GM12878 (cell line): ENCODE measurements at regions not wholly inside any gene's neighbourhood (a gene's known extent, or its start where the extent isn't known, plus 50 kb on each side); places are given as distances from the start of the nearest gene placed in this dataset.

Experiments
- ATAC-seq: fragments of 200-7000 bp; cut with Tn5 transposase; 3 replicates; pipeline ENCODE4 v1.9.1; 2020; ENCODE audit warnings: mild to moderate bottlenecking, moderate library complexity
- BruUV-seq: library from RNA; stranded (reverse); fragments of 400-500 nt; replicated peaks from 2 replicates; lab custom pipeline; 2021; lab: Mats Ljungman, UMichigan
- CTCF ChIA-PET: fragments of 300-600 bp; sonication (Branson Sonifier 250); formaldehyde crosslinking; extraction: SDS; loops from one replicate; lab custom pipeline; 2021; ENCODE audit warnings: inconsistent platforms; lab: Yijun Ruan, JAX
- POLR2A ChIA-PET: fragments of 350-600 bp; formaldehyde crosslinking; extraction: SDS; loops from one replicate; lab custom pipeline; 2021; ENCODE audit warnings: inconsistent platforms; lab: Charles Lee
- RAD21 ChIA-PET: fragments of 300-600 bp; sonication (Branson Sonifier 250); formaldehyde crosslinking; loops from one replicate; lab custom pipeline; 2023; ENCODE audit warnings: antibody characterized with exemption; ENCODE audit not compliant: unreplicated experiment; lab: Charles Lee
- SMC1A ChIA-PET: fragments of 300-600 bp; sonication (Branson Sonifier 250); formaldehyde crosslinking; loops from one replicate; lab custom pipeline; 2023; ENCODE audit not compliant: unreplicated experiment, uncharacterized antibody; lab: Charles Lee
- DNase-seq: peaks from one replicate; pipeline ENCODE4 v3.0.0-alpha.2; 2011; ENCODE audit warnings: low read depth, low spot score
- FAIRE-seq: peaks from 3 replicates; lab custom pipeline; 2011; peaks lifted over from hg19 to GRCh38; lab: Jason Lieb, UNC
- H2AFZ ChIP-seq: 2 replicates; pipeline ENCODE4 v1.6.0; 2011; ENCODE audit warnings: low read depth, low read length, control low read depth; ENCODE audit not compliant: control insufficient read depth
- H3K27ac ChIP-seq: 2 replicates; pipeline ENCODE4 v1.5.1; 2011; ENCODE audit warnings: control low read depth; ENCODE audit not compliant: control insufficient read depth, insufficient read depth
- H3K27me3 ChIP-seq, 2 experiments: replicated peaks in 1 of 2; 2 replicates each; pipeline versions ENCODE4 v1.6.0 to v1.6.1; 2011; ENCODE audit warnings: low read length in 1 of 2; ENCODE audit not compliant: control insufficient read depth in 2 of 2, insufficient read depth in 2 of 2
- H3K36me3 ChIP-seq, 2 experiments: 2 replicates each; pipeline ENCODE4 v1.5.1; 2011; ENCODE audit warnings: low read length in 1 of 2; ENCODE audit not compliant: control insufficient read depth in 2 of 2, insufficient read depth in 2 of 2
- H3K4me1 ChIP-seq: 2 replicates; pipeline ENCODE4 v1.6.1; 2011; ENCODE audit warnings: mild to moderate bottlenecking, low read length, moderate library complexity, mixed read lengths; ENCODE audit not compliant: control insufficient read depth, insufficient read depth
- H3K4me2 ChIP-seq: 2 replicates; pipeline ENCODE4 v1.6.0; 2011; ENCODE audit warnings: control low read depth; ENCODE audit not compliant: control insufficient read depth, insufficient read depth
- H3K4me3 ChIP-seq: fragments of 200-600 bp; sonication (generic); 2 replicates; pipeline ENCODE4 v1.5.1; 2016
- H3K79me2 ChIP-seq: 2 replicates; pipeline ENCODE4 v1.6.0; 2011; ENCODE audit warnings: low read length; ENCODE audit not compliant: control insufficient read depth, insufficient read depth
- H3K9ac ChIP-seq: 2 replicates; pipeline ENCODE4 v1.8.0; 2011; ENCODE audit warnings: low read length, control low read depth, mixed read lengths; ENCODE audit not compliant: control insufficient read depth, insufficient read depth
- H3K9me3 ChIP-seq: replicated peaks from 3 replicates; pipeline ENCODE4 v1.5.1; 2011; ENCODE audit warnings: mild to moderate bottlenecking, low read length; ENCODE audit not compliant: control insufficient read depth, insufficient read depth
- H4K20me1 ChIP-seq: 2 replicates; pipeline ENCODE4 v1.6.0; 2011; ENCODE audit not compliant: control insufficient read depth, insufficient read depth
- ATF7 ChIP-seq: fragments of 450-650 bp; IDR thresholded peaks from 2 replicates; pipeline ENCODE4 v1.6.1; 2016; ENCODE audit warnings: low read depth, mild to moderate bottlenecking
- EP300 ChIP-seq, 2 experiments: fragments of 150-350 bp in 1 of 2; IDR thresholded peaks; 2 replicates each; pipeline ENCODE4 v1.6.1; 2011 to 2012; ENCODE audit warnings: low read depth in 2 of 2, low read length in 2 of 2, borderline replicate concordance in 1 of 2, improper control_type of control experiment in 1 of 2, inconsistent platforms in 1 of 2; ENCODE audit not compliant: control insufficient read depth in 1 of 2
- ESRRA ChIP-seq: IDR thresholded peaks from 2 replicates; pipeline ENCODE4 v1.6.1; 2012; ENCODE audit warnings: mild to moderate bottlenecking, low read length, improper control_type of control experiment
- ETV6 ChIP-seq, 2 experiments: fragments of 450-650 bp in 1 of 2; IDR thresholded peaks in 1 of 2; conservative IDR thresholded peaks in 1 of 2; 2 replicates each; pipeline ENCODE4 v1.6.1; 2014; ENCODE audit warnings: antibody characterized with exemption in 1 of 2, borderline replicate concordance in 1 of 2, low read depth in 1 of 2, mild to moderate bottlenecking in 1 of 2, moderate library complexity in 1 of 2
- LARP7 ChIP-seq: fragments of 450-650 bp; IDR thresholded peaks from 2 replicates; pipeline ENCODE4 v1.6.1; 2017; ENCODE audit warnings: mild to moderate bottlenecking
- NFYA ChIP-seq: IDR thresholded peaks from 2 replicates; pipeline ENCODE4 v1.6.1; 2011; ENCODE audit warnings: low read depth, mild to moderate bottlenecking, low read length, improper control_type of control experiment, borderline replicate concordance
- SMARCA5 ChIP-seq: fragments of 450-650 bp; IDR thresholded peaks from 2 replicates; pipeline ENCODE4 v1.6.1; 2017; ENCODE audit warnings: mild to moderate bottlenecking
- SPI1 ChIP-seq: IDR thresholded peaks from 2 replicates; pipeline ENCODE4 v1.6.1; 2011; ENCODE audit warnings: low read depth, mild to moderate bottlenecking, low read length, moderate library complexity, borderline replicate concordance; ENCODE audit not compliant: insufficient read depth
- STAT3 ChIP-seq: IDR thresholded peaks from 2 replicates; pipeline ENCODE4 v1.6.1; 2011; ENCODE audit warnings: low read depth, low read length, improper control_type of control experiment
- YBX1 ChIP-seq: fragments of 450-650 bp; IDR thresholded peaks from 2 replicates; pipeline ENCODE4 v1.6.1; 2016; ENCODE audit warnings: antibody characterized with exemption
- YY1 ChIP-seq: IDR thresholded peaks from 2 replicates; pipeline ENCODE4 v1.6.1; 2011; ENCODE audit warnings: low read depth, mild to moderate bottlenecking, low read length
- ZNF217 ChIP-seq: fragments of 450-650 bp; IDR thresholded peaks from 2 replicates; pipeline ENCODE4 v1.6.1; 2017; ENCODE audit warnings: antibody characterized with exemption, mild to moderate bottlenecking
- WGBS: methylation state at CpG from one replicate; pipeline ENCODE4 v1.1.6; 2016; ENCODE audit warnings: low lambda C conversion rate; ENCODE audit not compliant: insufficient replicate concordance, insufficient coverage; ENCODE audit errors: missing lambda C conversion rate; 5-methylcytosine and 5-hydroxymethylcytosine counted together
- in situ Hi-C: fragments of 300-500 bp; cut with MboI; formaldehyde crosslinking; loops from 9 replicates; pipeline ENCODE4 v1.14.3; 2018; ENCODE audit warnings: mixed read lengths
- intact Hi-C: fragments of 100-400 bp; cut with micrococcal nuclease; formaldehyde crosslinking; loops from one replicate; pipeline ENCODE4 v1.14.2; 2022; ENCODE audit not compliant: unreplicated experiment
- TF ChIP-seq, protein P1 (sequence below): fragments of 450-650 bp; IDR thresholded peaks from 2 replicates; pipeline ENCODE4 v1.6.1; 2017; ENCODE audit warnings: mild to moderate bottlenecking, low read depth, inconsistent platforms; ENCODE audit not compliant: poor library complexity, severe bottlenecking
- TF ChIP-seq, protein P2 (sequence below): IDR thresholded peaks from 2 replicates; pipeline ENCODE4 v1.6.1; 2012; ENCODE audit warnings: low read depth, low read length, improper control_type of control experiment
- TF ChIP-seq, protein P3 (sequence below): fragments of 150-350 bp; IDR thresholded peaks from 2 replicates; pipeline ENCODE4 v1.6.1; 2014; ENCODE audit warnings: mild to moderate bottlenecking, low read depth, low read length
- TF ChIP-seq, protein P4 (sequence below): fragments of 150-350 bp; IDR thresholded peaks from 2 replicates; pipeline ENCODE4 v1.6.1; 2016; ENCODE audit warnings: low read depth, low read length

DNA sequence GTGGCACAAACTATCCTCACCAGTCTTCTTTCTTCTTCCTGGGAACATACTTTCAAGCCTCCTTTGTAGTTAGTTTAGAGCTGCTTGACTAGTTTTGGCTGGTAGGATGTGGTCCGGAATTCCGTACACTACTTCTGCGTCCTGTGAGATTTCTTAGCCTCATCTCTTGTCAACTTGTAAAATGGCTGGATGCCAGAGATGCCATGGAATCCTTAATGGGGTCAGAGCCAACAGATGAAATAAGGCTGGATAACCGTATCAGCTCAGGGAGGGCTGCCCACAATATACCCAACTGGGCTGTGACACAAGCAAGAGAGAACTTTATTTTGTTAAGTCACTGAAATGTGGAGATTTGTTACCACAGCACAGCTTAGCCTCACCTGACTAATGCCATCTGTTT lies 466.9 kb upstream of the MDFIC2 start (continued):
- TF ChIP-seq ETV6 (conservative IDR thresholded peaks at IDR 0.05 in 1 of 2, IDR thresholded peaks at IDR 0.05 in 1 of 2; ENCODE audit: borderline replicate concordance in 1 of 2, low read depth in 1 of 2) (no peak), SMARCA5 (no peak), YBX1 (no peak)
- TF ChIP-seq, protein P1, sequence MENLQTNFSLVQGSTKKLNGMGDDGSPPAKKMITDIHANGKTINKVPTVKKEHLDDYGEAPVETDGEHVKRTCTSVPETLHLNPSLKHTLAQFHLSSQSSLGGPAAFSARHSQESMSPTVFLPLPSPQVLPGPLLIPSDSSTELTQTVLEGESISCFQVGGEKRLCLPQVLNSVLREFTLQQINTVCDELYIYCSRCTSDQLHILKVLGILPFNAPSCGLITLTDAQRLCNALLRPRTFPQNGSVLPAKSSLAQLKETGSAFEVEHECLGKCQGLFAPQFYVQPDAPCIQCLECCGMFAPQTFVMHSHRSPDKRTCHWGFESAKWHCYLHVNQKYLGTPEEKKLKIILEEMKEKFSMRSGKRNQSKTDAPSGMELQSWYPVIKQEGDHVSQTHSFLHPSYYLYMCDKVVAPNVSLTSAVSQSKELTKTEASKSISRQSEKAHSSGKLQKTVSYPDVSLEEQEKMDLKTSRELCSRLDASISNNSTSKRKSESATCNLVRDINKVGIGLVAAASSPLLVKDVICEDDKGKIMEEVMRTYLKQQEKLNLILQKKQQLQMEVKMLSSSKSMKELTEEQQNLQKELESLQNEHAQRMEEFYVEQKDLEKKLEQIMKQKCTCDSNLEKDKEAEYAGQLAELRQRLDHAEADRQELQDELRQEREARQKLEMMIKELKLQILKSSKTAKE = no peak

DNA sequence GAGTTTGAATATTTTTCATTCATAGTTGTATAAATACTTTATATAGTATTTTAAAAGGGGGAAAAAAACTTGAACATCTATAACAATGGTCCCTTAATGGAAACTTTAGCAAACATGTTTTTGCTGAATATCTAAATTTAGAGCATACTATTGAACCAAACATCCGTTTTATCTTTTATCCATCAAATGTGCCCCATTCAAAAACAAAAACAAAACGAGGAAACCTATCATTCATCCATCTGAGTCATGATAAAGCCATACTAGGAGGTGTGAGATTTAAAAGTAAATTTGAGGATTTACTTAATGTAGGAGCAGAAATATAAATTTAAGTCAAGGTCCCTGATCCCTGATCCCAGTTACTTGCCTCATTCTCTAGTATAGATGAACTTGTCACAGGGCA lies 463.6 kb upstream of the MDFIC2 start:
- H3K27me3 ChIP-seq = no peaks in the 10 kb centered on the region
- ATAC-seq (no peak), FAIRE-seq (no peak), DNase-seq (no peak)
- WGBS = 0% methylated on average over 2 of the region's 2 CpGs
- H4K20me1 ChIP-seq = no peaks in the 10 kb centered on the region
- H2AFZ ChIP-seq = no peak overlapping the region
- no TSS peak for BruUV-seq
- ChIA-PET RAD21 (no interaction called here), SMC1A (no interaction called here), POLR2A (no interaction called here), CTCF (no interaction called here)
- no peaks in the 10 kb centered on the region for H3K36me3 ChIP-seq
- intact Hi-C loops (no loop called here), in situ Hi-C loops (no loop called here)
- no peaks in the 10 kb centered on the region for H3K9me3 ChIP-seq
- no peak overlapping the region for H3K4me3 ChIP-seq
- no peak overlapping the region for H3K27ac ChIP-seq
- H3K9ac ChIP-seq = no peak overlapping the region
- H3K4me1 ChIP-seq = no peaks in the 10 kb centered on the region
- H3K4me2 ChIP-seq = no peak overlapping the region
- no peaks in the 10 kb centered on the region for H3K79me2 ChIP-seq
- TF ChIP-seq ZNF217 (no peak), NFYA (no peak), EP300 (IDR thresholded peaks at IDR 0.05; ENCODE audit: borderline replicate concordance in 1 of 2, control insufficient read depth in 1 of 2, low read depth in 2 of 2, low read length in 2 of 2) (no peak), ATF7 (no peak), LARP7 (no peak), YY1 (no peak), SPI1 (no peak), ESRRA (no peak), STAT3 (no peak)
- TF ChIP-seq, protein P2, sequence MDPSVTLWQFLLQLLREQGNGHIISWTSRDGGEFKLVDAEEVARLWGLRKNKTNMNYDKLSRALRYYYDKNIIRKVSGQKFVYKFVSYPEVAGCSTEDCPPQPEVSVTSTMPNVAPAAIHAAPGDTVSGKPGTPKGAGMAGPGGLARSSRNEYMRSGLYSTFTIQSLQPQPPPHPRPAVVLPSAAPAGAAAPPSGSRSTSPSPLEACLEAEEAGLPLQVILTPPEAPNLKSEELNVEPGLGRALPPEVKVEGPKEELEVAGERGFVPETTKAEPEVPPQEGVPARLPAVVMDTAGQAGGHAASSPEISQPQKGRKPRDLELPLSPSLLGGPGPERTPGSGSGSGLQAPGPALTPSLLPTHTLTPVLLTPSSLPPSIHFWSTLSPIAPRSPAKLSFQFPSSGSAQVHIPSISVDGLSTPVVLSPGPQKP = no peak
- TF ChIP-seq, protein P3, sequence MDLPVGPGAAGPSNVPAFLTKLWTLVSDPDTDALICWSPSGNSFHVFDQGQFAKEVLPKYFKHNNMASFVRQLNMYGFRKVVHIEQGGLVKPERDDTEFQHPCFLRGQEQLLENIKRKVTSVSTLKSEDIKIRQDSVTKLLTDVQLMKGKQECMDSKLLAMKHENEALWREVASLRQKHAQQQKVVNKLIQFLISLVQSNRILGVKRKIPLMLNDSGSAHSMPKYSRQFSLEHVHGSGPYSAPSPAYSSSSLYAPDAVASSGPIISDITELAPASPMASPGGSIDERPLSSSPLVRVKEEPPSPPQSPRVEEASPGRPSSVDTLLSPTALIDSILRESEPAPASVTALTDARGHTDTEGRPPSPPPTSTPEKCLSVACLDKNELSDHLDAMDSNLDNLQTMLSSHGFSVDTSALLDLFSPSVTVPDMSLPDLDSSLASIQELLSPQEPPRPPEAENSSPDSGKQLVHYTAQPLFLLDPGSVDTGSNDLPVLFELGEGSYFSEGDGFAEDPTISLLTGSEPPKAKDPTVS = no peak
- TF ChIP-seq, protein P4, sequence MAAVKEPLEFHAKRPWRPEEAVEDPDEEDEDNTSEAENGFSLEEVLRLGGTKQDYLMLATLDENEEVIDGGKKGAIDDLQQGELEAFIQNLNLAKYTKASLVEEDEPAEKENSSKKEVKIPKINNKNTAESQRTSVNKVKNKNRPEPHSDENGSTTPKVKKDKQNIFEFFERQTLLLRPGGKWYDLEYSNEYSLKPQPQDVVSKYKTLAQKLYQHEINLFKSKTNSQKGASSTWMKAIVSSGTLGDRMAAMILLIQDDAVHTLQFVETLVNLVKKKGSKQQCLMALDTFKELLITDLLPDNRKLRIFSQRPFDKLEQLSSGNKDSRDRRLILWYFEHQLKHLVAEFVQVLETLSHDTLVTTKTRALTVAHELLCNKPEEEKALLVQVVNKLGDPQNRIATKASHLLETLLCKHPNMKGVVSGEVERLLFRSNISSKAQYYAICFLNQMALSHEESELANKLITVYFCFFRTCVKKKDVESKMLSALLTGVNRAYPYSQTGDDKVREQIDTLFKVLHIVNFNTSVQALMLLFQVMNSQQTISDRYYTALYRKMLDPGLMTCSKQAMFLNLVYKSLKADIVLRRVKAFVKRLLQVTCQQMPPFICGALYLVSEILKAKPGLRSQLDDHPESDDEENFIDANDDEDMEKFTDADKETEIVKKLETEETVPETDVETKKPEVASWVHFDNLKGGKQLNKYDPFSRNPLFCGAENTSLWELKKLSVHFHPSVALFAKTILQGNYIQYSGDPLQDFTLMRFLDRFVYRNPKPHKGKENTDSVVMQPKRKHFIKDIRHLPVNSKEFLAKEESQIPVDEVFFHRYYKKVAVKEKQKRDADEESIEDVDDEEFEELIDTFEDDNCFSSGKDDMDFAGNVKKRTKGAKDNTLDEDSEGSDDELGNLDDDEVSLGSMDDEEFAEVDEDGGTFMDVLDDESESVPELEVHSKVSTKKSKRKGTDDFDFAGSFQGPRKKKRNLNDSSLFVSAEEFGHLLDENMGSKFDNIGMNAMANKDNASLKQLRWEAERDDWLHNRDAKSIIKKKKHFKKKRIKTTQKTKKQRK = no peak
